ENCODE measurements at regions not wholly inside any gene's neighbourhood (a gene's known extent, or its start where the extent isn't known, plus 50 kb on each side); places are given as distances from the start of the nearest gene placed in this dataset.

DNA sequence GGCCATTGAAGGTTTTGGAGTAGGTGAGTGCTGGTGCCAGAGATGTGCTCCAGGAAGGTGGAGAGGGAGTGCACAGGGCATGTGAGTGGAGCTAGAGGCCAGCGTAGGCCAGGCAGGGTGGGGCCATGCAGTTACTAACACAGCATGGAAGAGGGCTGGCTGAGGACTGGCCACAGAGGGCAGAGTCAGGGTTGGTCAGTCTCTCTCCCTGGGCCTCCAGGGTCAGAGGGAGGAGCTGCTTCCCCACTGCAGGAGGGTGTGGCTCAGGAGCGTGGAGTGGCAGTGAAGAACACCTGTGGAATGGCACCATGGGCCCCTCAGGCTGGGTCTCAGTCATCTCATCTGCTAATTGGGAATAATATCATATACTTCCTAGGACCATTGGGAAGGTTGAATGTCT, 167.7 kb downstream of the MACROH2A1 start:
- no peaks in the 10 kb centered on the region for H3K9me3 ChIP-seq (replicated peaks; ENCODE audit: control insufficient read depth, insufficient read depth, low read length)
- no peaks in the 10 kb centered on the region for H3K36me3 ChIP-seq (ENCODE audit: control insufficient read depth in 2 of 2, insufficient read depth in 2 of 2, low read length in 1 of 2)
- peaks cover 0 to 3% of the 10 kb centered on the region in 2 experiments; a peak in 1 of 4 replicates for H3K27me3 ChIP-seq (replicated peaks in 1 of 2; ENCODE audit: control insufficient read depth in 2 of 2, insufficient read depth in 2 of 2, low read length in 1 of 2)
- POLR2A ChIA-PET: no interaction called here
- no peak overlapping the region for H3K4me3 ChIP-seq
- RAD21 ChIA-PET (ENCODE audit: unreplicated experiment): no interaction called here
- no peak for ATAC-seq
- H2AFZ ChIP-seq (ENCODE audit: control insufficient read depth, low read depth, low read length): no peak overlapping the region
- no peak overlapping the region for H3K9ac ChIP-seq (ENCODE audit: control insufficient read depth, insufficient read depth, low read length)
- no peak overlapping the region for H3K4me2 ChIP-seq (ENCODE audit: control insufficient read depth, insufficient read depth)
- no peak for FAIRE-seq
- DNase-seq (ENCODE audit: low read depth, low spot score): no peak
- H3K27ac ChIP-seq (ENCODE audit: control insufficient read depth, insufficient read depth): no peak overlapping the region
- CTCF ChIA-PET: no interaction called here
- TF ChIP-seq JUNB (IDR thresholded peaks at IDR 0.05): no peak
- no peak for TF ChIP-seq SREBF1 (IDR thresholded peaks at IDR 0.05; ENCODE audit: low read length)
- no peak for TF ChIP-seq SRF (IDR thresholded peaks at IDR 0.05; ENCODE audit: low read depth in 2 of 2, low read length in 2 of 2)
- no peaks in the 10 kb centered on the region for H3K79me2 ChIP-seq (ENCODE audit: control insufficient read depth, insufficient read depth, low read length)
- H3K4me1 ChIP-seq (ENCODE audit: control insufficient read depth, insufficient read depth, low read length): peaks cover 8% of the 10 kb centered on the region
- WGBS (ENCODE audit: insufficient coverage, insufficient replicate concordance, low lambda C conversion rate, missing lambda C conversion rate): 30% methylated on average over 2 of the region's 2 CpGs
- SMC1A ChIA-PET (ENCODE audit: uncharacterized antibody, unreplicated experiment): no interaction called here
- BruUV-seq (replicated peaks): no TSS peak
- intact Hi-C loops (cut with micrococcal nuclease; ENCODE audit: unreplicated experiment) (no loop called here), in situ Hi-C loops (cut with MboI) (no loop called here)
- H4K20me1 ChIP-seq (ENCODE audit: control insufficient read depth, insufficient read depth): no peaks in the 10 kb centered on the region

DNA sequence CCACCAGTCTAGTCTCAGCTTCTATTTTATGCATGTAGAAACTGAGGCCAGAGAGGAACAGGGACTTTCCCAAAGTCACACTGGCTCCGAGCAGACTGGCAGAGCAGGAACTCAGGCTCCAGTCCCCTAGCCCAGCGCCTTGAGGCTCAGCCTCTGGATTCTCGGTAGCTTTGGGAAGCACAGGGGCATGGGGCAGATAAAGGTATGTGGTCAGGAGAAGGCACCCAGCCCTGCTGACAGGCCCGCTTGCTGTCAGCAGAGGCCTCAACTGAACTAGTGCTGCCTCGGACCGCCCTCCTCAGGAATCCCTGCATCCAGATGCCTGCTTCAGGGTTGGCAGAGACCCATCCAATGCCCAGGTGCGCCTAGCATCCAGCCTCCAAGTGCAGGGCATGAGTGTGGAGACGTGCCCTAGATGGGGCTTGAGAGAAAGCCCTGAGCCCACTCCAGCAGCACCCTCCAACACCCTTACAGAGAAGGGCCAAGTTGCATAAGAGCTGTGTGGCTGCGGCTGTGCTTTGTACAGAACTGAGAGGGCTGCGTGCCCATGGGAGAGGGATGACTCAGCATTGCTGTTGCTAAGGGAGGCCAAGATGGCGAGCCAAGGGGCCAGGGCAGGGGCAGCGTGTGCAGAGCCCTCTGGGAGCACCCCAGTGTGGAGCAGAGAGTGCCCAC, 168.6 kb downstream of the MACROH2A1 start:
- FAIRE-seq (no peak), DNase-seq (ENCODE audit: low read depth, low spot score) (no peak), ATAC-seq (peak; percentile 58)
- ChIA-PET SMC1A (ENCODE audit: uncharacterized antibody, unreplicated experiment) (no interaction called here), RAD21 (ENCODE audit: unreplicated experiment) (no interaction called here), POLR2A (no interaction called here), CTCF (no interaction called here)
- Histone ChIP-seq H4K20me1 (ENCODE audit: control insufficient read depth, insufficient read depth) (no peaks in the 10 kb centered on the region), H3K9me3 (replicated peaks; ENCODE audit: control insufficient read depth, insufficient read depth, low read length) (no peaks in the 10 kb centered on the region), H2AFZ (ENCODE audit: control insufficient read depth, low read depth, low read length) (no peak overlapping the region), H3K9ac (ENCODE audit: control insufficient read depth, insufficient read depth, low read length) (no peak overlapping the region), H3K36me3 (ENCODE audit: control insufficient read depth in 2 of 2, insufficient read depth in 2 of 2, low read length in 1 of 2) (no peaks in the 10 kb centered on the region), H3K27ac (ENCODE audit: control insufficient read depth, insufficient read depth) (no peak overlapping the region), H3K4me1 (ENCODE audit: control insufficient read depth, insufficient read depth, low read length) (peaks cover 8% of the 10 kb centered on the region), H3K27me3 (replicated peaks in 1 of 2; ENCODE audit: control insufficient read depth in 2 of 2, insufficient read depth in 2 of 2, low read length in 1 of 2) (0 out of 4 replicates have a peak, but pooled peaks cover 0 to 7% of the 10 kb centered on the region in 2 experiments), H3K4me3 (no peak overlapping the region), H3K79me2 (ENCODE audit: control insufficient read depth, insufficient read depth, low read length) (no peaks in the 10 kb centered on the region), H3K4me2 (ENCODE audit: control insufficient read depth, insufficient read depth) (no peak overlapping the region)
- intact Hi-C loops (cut with micrococcal nuclease; ENCODE audit: unreplicated experiment) (no loop called here), in situ Hi-C loops (cut with MboI) (no loop called here)
- WGBS (ENCODE audit: insufficient coverage, insufficient replicate concordance, low lambda C conversion rate, missing lambda C conversion rate): 32% methylated on average over 12 of the region's 12 CpGs
- TF ChIP-seq ZNF24 (IDR thresholded peaks at IDR 0.05) (no peak), MYC (IDR thresholded peaks at IDR 0.05; ENCODE audit: insufficient read depth, insufficient read length, insufficient replicate concordance, low read length, severe bottlenecking) (no peak), SPI1 (IDR thresholded peaks at IDR 0.05; ENCODE audit: borderline replicate concordance, insufficient read depth, low read depth, low read length) (no peak), GATAD2B (conservative IDR thresholded peaks at IDR 0.05; ENCODE audit: low read depth) (no peak)
- no TSS peak for BruUV-seq (replicated peaks)
